ENCODE measurements at regions not wholly inside any gene's neighbourhood (a gene's known extent, or its start where the extent isn't known, plus 50 kb on each side); places are given as distances from the start of the nearest gene placed in this dataset.

DNA sequence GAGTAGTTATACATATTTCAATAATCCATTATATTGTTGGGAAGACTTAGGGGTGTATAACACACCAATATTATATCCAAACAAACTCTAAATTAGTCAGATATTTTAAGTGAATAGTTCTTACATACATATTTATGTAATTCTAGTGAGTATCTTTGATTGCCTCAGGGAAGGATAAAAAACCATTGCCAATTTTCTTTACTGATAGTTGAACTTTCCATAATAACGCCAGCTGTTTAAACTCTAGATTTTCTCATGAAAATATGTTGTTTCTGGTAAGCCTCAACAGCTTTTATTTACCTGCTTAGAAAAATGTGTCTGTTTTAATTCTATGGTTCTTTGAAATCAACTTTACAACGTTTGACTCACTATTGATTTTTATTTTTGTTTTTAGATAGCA is 959.6 kb upstream of the NOVA1 start:
- 66 to 68% methylated on average over 2 of the region's 2 CpGs for WGBS, 2 donors
- intact Hi-C loops (cut with DNase I) = no loop called here
- Histone ChIP-seq H3K4me1 (no peaks in the 10 kb centered on the region), H3K9me3 (no peaks in the 10 kb centered on the region), H3K27ac (no peak overlapping the region), H3K4me3 (replicated peaks in 1 of 3) (no peak overlapping the region), H3K36me3 (no peaks in the 10 kb centered on the region), H3K27me3 (no peaks in the 10 kb centered on the region)
- TF ChIP-seq, protein P1, sequence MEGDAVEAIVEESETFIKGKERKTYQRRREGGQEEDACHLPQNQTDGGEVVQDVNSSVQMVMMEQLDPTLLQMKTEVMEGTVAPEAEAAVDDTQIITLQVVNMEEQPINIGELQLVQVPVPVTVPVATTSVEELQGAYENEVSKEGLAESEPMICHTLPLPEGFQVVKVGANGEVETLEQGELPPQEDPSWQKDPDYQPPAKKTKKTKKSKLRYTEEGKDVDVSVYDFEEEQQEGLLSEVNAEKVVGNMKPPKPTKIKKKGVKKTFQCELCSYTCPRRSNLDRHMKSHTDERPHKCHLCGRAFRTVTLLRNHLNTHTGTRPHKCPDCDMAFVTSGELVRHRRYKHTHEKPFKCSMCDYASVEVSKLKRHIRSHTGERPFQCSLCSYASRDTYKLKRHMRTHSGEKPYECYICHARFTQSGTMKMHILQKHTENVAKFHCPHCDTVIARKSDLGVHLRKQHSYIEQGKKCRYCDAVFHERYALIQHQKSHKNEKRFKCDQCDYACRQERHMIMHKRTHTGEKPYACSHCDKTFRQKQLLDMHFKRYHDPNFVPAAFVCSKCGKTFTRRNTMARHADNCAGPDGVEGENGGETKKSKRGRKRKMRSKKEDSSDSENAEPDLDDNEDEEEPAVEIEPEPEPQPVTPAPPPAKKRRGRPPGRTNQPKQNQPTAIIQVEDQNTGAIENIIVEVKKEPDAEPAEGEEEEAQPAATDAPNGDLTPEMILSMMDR (IDR thresholded peaks at IDR 0.05) = no peak
- no peak for TF ChIP-seq POLR2A (IDR thresholded peaks at IDR 0.05)
- DNase-seq = no peak

DNA sequence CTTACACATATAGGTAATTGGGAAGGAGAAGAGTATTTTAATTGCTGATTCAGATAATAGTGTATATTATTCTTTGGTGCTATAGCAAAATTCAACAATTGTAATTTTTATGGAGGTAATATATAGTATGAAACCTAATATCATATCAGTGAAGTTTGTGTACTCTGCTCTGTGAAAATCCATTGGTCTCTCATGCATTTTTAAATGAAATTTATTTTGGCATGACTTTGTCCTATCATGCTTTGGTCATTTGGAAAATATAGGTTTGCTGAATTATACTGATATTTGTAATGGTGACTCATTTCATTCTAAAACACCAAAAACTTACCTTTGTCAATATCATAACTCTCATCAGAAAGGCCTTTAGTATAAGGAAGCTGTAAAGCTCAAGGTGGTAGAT is 962.0 kb upstream of the NOVA1 start:
- no peak for DNase-seq
- Histone ChIP-seq H3K4me1 (no peaks in the 10 kb centered on the region), H3K27me3 (no peaks in the 10 kb centered on the region), H3K27ac (no peak overlapping the region), H3K4me3 (replicated peaks in 1 of 3) (no peak overlapping the region), H3K36me3 (no peaks in the 10 kb centered on the region), H3K9me3 (no peaks in the 10 kb centered on the region)
- intact Hi-C loops (cut with DNase I) = no loop called here
- TF ChIP-seq, protein P1 (IDR thresholded peaks at IDR 0.05) = no peak

DNA sequence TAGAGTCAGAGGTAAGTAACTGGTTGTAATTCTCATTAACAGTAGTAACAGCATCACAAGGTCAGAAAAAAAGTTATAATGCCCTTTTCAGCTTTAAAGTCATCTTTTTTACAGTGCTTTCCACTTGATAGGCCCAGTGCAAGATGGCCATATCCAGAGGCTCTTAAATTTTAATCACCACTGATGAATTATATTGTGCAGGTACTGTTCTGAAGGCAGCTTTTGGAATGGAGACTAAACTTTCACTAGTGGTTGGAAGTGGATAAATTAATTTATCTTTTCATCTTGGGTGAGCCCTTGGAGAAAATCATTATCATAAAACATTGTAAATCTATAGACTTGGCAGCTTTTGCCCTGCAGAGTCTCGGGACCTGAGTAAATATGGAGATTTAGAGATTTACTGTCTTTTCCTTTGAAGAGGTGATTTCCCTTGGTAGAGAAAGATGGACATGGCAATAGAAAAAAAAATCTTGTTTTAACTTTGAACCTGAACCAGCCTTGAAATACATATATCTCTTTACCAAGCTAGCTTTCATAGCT is 969.1 kb upstream of the NOVA1 start:
- no peak overlapping the region for H3K27ac ChIP-seq
- DNase-seq = no peak
- WGBS, 2 donors = 69 to 76% methylated on average over 1 of the region's 1 CpG
- intact Hi-C loops (cut with DNase I) = no loop called here
- H3K36me3 ChIP-seq = no peaks in the 10 kb centered on the region
- no peaks in the 10 kb centered on the region for H3K27me3 ChIP-seq
- H3K4me1 ChIP-seq = no peaks in the 10 kb centered on the region
- no peak overlapping the region for H3K4me3 ChIP-seq (replicated peaks in 1 of 3)
- no peaks in the 10 kb centered on the region for H3K9me3 ChIP-seq
- TF ChIP-seq, protein P1 (IDR thresholded peaks at IDR 0.05) = no peak
- no peak for TF ChIP-seq POLR2A (IDR thresholded peaks at IDR 0.05)

DNA sequence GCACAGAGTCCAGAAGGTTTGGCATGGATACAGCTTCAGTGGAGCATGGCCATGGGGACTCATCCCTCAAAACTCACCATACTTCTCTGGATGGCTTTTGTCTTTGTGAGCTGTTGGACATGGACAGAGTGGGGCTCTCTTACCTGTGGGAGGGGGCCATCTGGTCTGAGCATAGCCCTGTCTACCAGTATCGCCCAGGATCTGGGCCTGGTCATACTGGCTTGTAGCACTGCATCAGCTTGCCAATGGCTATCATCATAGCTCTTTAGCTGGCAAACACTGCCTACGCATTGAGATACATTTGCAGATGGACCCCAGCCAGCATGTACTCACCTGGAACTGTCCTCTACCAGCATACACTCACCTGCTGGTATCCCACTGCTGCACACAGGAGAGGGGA is 975.2 kb upstream of the NOVA1 start:
- WGBS, 2 donors = 92 to 100% methylated on average over 1 to 2 of the region's 2 CpGs
- intact Hi-C loops (cut with DNase I) = no loop called here
- TF ChIP-seq, protein P1 (IDR thresholded peaks at IDR 0.05) = no peak
- no peak for TF ChIP-seq POLR2A (IDR thresholded peaks at IDR 0.05)

DNA sequence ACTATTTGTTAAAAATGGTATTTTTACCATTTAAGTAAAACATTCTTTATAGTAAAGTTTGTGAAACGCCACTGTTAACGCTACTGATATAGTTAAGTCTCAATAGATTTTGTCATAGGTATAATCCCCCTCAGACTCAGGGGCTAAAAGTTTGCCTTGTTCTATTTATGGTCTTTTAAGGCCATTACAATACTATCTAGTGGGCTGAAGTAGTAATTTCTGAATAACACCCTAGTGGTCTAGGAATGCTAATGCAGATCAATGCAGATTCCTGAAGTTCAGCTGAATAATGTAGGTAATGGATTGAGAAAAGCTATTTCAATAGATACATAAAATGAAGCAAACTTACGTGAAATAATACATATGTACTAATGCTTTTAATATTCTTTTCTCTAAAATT is 989.3 kb upstream of the NOVA1 start:
- WGBS, 2 donors = 65 to 85% methylated on average over 3 of the region's 3 CpGs
- intact Hi-C loops (cut with DNase I) = no loop called here

More for the DNA sequence above, 975.2 kb upstream of the NOVA1 start:
- DNase-seq = no peak
- Histone ChIP-seq H3K27ac (no peak overlapping the region), H3K9me3 (no peaks in the 10 kb centered on the region), H3K4me3 (replicated peaks in 1 of 3) (no peak overlapping the region), H3K4me1 (no peaks in the 10 kb centered on the region), H3K36me3 (no peaks in the 10 kb centered on the region), H3K27me3 (no peaks in the 10 kb centered on the region)

More for the DNA sequence above, 989.3 kb upstream of the NOVA1 start:
- Histone ChIP-seq H3K4me3 (replicated peaks in 1 of 3) (no peak overlapping the region), H3K9me3 (no peaks in the 10 kb centered on the region), H3K27me3 (no peaks in the 10 kb centered on the region), H3K36me3 (no peaks in the 10 kb centered on the region), H3K27ac (no peak overlapping the region), H3K4me1 (no peaks in the 10 kb centered on the region)
- TF ChIP-seq POLR2A (IDR thresholded peaks at IDR 0.05) = no peak
- TF ChIP-seq, protein P1 (IDR thresholded peaks at IDR 0.05) = no peak
- no peak for DNase-seq

Measured in thyroid gland (tissue), 4 donors.